SIG-M5 treated with dmso at 0.1 percent for 504 hours (cell line): ENCODE measurements at regions not wholly inside any gene's neighbourhood (a gene's known extent, or its start where the extent isn't known, plus 50 kb on each side); places are given as distances from the start of the nearest gene placed in this dataset.

Source experiments
- DNase-seq: peaks from one replicate; lab custom pipeline; 2025; ENCODE audit not compliant: unreplicated experiment; lab: John Stamatoyannopoulos, UW

DNA sequence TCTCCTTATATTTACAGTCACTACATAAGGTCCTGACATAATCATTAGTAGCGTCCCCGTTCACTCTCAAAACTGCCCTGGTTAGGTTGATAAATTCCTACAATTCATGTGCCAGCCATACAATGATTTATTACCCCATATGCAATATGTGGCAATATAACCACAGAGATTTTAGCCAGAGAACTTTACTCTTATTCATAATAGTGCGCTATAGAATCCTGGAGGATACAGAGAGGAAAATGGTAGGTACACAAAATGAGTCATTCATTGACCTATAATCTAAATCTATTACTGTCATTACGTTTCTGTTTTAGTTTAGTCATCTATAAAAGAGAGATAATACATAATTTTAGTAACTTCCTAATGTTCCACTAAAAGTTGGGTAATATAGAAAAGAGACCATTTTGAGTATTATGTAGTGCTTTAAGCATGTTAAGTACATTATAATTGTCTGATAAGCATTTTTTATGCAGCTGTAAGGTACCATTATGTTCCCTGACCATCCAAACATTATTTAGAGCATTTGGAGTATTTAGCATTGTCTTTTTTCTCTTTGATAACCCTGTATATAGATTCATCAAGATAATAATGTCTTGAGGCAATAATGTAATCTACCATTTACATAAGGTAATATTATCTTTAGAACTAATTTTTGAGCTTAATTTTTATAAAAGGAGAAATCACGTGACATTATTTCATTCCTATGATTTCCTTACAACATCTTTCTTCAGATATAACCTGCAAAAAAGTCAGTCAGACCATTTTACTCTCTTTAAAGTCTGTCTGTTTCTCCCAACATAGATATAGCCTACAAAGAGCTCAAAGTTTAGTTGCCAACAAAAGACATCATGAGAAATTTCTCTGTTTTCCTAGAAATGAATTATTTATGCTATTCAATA lies 655.5 kb upstream of the ZNF608 start:
- no peak for DNase-seq

- DNase-seq, result no peak
These were observed 656.3 kb upstream of the ZNF608 start for GRCh38 chr5:125402787-125403186.

DNA sequence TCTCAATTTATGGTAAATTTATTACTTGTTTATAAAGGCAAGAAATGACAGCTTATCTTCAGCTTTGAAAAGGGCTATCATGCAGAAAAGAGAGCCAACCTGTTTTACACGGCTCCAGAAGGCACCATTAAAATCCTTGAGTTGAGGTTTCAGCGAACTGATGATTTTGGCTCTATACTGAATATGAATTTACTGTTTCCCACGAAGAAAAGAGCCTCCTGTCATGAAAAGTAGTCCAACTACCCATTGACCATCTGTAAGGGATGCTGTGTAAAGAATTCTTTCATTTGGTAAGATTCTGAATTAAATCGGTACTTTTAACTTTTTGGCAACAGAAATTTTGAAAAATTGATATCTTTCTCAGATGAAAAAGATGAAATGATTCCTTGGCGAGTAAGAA lies 657.6 kb upstream of the ZNF608 start:
- no peak for DNase-seq

- DNase-seq, result no peak
These were observed 662.2 kb upstream of the ZNF608 start for GRCh38 chr5:125408448-125409233.

DNA sequence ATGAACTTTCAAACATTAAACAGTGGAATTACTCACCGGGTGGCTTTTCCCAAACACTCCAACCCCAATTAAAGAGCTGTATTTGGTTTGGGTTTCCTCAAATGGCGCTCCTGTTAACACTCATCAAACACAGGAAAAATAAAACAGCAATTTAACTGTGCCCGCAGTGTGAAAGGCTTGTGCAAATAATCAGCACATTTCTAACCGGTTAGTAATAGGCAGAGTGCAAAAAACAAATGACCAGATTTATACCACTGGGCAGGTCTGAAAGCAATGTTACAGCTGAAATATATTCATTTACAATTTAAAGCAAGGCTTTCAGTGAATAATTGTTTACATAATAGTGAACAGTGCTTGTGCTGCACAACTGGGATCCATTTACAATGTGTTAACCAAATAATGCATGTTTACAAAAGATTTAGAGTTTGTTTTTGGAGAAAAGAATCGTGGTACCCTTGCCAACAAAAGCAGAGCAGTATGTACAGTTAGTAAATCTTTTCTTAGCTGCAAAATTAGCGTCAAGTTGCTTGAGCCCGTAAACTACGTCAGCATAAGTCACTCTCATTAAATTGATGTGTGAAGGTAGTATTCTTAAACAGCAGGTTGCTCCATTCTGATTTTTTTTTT lies 662.9 kb upstream of the ZNF608 start:
- DNase-seq, result no peak

DNA sequence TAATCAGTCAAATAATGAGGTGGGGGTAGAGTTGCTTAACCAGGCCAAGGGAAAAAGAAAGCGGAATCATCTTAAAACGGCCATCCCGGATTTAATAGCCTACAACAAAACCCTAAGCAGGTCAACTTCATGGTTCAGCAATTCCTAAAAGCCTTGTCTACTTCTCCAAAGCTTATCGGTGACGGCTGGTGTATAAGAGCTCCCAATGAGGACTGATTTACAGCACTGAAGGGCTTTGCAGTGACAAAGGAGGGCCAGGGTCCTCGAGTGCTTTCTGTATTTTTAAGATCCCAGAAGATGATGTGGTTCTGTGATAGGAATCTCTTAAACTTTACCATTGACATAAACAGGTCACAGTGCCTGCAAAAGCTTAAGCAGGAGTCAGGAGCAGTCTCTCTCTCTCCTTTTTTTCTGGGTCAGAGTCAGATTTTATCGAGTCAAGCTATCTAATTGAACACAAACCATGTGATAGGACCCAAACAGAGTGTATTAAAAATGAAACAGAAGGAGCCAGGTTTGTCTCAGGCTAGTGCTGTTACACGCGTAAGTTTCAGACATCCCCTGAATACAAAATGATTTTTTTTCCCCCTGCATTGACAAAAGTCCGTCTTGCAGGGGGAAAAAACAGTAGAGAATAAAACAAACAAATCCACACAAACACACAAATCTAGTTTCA lies 663.6 kb upstream of the ZNF608 start:
- no peak for DNase-seq

DNA sequence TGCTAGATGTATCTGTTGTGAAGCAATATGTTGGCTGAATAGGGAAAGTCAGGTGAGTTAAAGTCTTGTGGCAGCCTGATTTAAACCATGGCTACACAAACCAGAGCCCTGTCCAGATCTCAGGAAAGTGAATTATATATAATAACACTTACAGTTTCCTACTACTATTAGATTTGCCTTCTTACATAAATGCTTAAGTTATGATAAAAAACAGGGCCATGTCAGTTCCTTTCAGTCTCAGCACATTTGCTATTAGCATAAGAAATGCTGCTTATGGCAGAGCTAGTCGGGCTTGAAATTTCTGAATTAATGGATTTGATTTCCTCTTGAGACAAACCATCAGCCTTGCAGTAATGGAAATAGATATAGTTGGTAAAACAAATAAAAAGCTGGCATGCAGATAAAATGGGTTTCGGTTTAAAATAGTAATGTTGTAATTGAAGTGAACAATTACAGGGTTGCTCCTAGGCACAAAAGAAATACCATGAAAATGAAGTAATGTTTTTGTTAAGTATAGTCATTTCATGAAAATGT lies 664.2 kb upstream of the ZNF608 start:
- DNase-seq, result no peak

DNA sequence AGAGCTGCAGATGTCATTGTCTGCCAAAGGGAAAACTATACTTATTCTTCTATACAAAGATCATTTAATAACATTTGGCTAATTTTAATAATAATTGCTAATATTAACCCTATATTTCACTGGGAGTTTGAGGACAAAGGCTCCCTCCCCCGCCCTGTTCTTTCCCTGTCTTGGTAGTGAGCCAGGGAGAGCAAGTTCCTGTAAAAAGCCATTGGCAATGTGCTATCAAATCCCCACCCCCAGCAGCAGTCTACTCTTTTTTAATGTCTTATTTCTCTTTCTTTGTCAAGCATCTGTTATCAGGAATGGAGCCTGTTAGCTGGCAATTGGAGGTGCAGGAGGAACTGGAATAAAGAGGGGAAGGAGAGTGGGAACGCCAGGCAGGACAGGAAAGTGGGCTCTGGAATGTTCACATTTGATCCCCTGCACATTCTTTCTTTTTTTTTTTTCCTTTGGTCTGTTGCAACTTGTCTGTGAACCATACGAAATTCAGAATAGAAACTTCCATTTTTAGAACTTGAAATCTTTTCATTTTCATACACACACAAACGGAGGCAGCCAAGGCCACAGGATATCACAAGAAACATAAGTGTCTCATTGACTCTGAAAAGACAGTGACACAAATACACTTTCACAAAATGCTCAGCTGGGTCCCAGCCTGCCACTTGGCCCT lies 664.8 kb upstream of the ZNF608 start:
- no peak for DNase-seq

DNA sequence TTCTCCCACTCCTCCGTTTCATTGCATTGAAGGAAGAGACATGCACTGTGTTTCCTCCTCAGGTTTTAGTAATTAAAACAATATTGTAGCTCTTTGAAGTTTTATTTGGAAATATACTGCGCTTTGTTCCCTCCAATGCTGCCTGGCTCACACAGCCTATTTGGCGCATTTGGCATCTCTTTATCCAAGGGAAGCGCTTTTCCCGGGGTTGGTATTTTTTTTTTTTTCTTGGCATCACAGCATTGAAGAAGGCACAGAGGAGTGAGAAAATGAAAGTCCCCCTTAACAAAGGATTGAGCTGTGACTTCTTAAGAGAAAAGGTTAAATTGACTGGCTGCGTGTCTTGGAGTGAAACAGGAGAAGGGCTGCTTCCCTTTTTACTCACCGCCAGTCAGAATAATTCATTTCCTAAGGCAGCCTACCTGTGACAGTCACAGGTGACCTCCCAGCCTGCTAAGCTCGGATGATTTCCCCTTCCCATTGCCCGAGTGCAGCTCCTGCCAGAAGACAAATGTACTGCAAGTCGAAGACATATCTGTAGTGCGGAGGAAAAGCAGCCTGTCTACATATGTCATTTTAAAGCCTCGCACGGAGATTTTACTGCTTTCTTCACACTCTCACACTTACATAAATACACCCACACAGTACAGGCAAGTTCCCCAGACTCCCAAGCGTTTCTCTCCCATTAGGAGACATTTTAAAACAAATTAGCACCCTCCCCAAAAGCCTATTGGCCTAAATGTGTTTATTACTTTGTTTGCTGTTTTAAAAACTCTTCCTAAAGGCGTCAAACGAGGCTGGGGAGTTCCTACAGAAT lies 665.5 kb upstream of the ZNF608 start:
- DNase-seq, result no peak

GRCh38 chr5:125412561-125413495 lies 666.4 kb upstream of the ZNF608 start:
- no peak for DNase-seq

- no peak for DNase-seq
These were observed 667.2 kb upstream of the ZNF608 start for GRCh38 chr5:125413496-125414274.

GRCh38 chr5:125415126-125415525 lies 668.7 kb upstream of the ZNF608 start:
- no peak for DNase-seq

DNA sequence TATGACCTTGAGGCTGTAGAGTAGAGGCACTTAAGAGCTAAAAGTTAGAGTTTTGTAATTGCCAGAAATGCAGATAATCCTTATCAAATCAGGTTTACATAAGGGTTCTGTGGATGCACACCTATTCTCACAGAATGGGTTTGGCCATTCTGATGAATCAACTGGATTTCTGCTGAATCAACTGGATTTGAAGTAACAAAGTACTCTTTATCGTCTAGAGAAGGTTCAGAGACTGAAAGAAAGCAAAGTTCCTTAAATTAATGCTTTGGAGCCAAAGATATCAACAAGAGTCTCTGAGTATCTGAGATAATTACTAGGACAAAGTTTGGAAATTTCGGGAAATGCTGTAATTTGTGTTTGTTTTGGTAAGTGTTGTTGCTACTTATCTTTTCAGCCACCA lies 669.6 kb upstream of the ZNF608 start:
- DNase-seq, result no peak

DNA sequence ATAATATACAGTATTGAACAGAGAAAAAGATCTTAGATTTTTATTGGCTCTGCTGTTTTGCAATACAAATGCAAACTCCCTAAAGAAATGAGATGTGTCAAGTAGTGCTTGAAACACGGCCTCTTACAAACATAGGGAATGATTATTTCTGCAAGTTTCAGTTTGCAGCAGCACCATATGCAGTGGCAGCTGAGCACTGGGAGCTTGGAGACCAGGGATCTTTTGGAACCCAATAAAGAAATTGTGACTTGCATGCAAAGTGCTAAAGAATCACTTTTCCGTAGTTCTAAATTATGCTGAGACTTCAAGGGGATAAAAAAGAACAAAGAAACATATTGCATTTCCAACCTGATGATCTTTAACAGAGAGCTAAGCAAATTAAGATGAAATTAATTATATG lies 674.6 kb upstream of the ZNF608 start:
- DNase-seq, result no peak

- DNase-seq, result no peak
These were observed 675.9 kb upstream of the ZNF608 start for GRCh38 chr5:125422342-125422741.

DNA sequence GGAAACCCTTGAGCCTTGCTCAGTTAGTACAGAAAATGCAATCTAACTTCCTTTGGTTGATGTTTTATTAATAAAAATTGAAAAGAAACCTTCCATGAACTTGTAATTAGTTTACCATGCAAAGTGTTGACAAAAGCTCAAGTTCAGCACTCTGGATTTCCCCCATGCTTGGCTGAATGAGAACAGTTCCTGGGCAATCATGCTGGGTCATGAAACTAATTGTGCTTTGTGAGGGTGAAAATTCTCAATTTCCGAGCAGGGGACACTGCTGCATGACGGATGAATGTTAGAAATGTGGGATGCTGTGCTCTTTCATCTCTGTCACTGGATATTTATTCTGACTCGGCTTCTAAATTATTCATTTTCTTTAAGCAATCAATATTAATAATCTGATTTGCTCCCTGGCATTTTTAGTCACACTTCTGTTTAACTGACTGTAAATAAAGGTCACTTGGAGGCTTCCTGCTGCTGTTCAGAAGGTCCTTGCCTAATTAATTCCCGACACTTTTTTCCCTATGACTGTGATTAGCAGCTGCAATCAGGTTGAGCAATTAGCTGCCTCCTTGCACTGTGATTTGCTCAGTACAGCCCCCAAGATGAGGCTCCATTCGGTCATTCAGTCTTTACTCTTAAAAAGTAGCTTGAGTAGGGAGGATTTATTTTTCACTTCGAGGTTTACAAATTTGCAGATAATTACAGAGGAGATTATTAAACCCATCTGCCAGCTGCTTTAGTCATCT lies 678.1 kb upstream of the ZNF608 start:
- no peak for DNase-seq

DNA sequence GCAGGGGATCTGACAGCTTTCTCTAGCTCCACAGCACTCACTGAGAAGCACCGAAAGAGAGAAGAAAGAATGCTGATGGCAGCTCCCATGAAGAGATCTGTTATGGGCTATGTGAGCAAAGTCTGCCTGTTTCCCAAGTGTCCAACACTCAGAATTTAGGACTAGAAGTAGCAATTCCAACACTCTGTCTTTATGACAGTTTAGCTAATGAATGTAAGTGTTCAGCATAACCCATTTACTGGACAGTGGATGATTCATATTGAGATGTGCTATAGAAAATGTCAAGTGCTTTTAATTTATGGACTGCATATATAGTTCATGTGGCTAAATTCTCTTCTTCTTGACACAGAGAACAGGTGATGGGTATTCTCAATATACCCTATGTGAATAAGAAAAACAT lies 683.1 kb upstream of the ZNF608 start:
- no peak for DNase-seq
